ENCODE measurements at regions not wholly inside any gene's neighbourhood (a gene's known extent, or its start where the extent isn't known, plus 50 kb on each side); places are given as distances from the start of the nearest gene placed in this dataset.

GRCh38 chr10:53135213-53135896, 362.8 kb upstream of the MBL2 start:
- WGBS, 2 donors, result 92 to 93% methylated on average over 2 of the region's 2 CpGs
- H3K4me1 ChIP-seq, result no peaks in the 10 kb centered on the region

GRCh38 chr10:53134050-53134449, 361.5 kb upstream of the MBL2 start:
- no peaks in the 10 kb centered on the region for H3K4me1 ChIP-seq
- intact Hi-C loops (cut with DNase I), result no loop called here
- no peak for DNase-seq
- H3K4me3 ChIP-seq (replicated peaks in 1 of 3), result no peak overlapping the region
- 61 to 62% methylated on average over 4 of the region's 4 CpGs for WGBS, 2 donors
- H3K27me3 ChIP-seq, result no peaks in the 10 kb centered on the region
- no peaks in the 10 kb centered on the region for H3K36me3 ChIP-seq
- TF ChIP-seq CTCF (IDR thresholded peaks at IDR 0.05) (no peak), POLR2A (IDR thresholded peaks at IDR 0.05) (no peak)
- H3K9me3 ChIP-seq, result no peaks in the 10 kb centered on the region
- H3K27ac ChIP-seq, result no peak overlapping the region

More at GRCh38 chr10:53135213-53135896, 362.8 kb upstream of the MBL2 start:
- H3K27ac ChIP-seq, result no peak overlapping the region
- intact Hi-C loops (cut with DNase I), result no loop called here
- H3K9me3 ChIP-seq, result no peaks in the 10 kb centered on the region
- H3K36me3 ChIP-seq, result no peaks in the 10 kb centered on the region
- DNase-seq, result no peak
- H3K27me3 ChIP-seq, result no peaks in the 10 kb centered on the region
- no peak overlapping the region for H3K4me3 ChIP-seq (replicated peaks in 1 of 3)
- TF ChIP-seq POLR2A (IDR thresholded peaks at IDR 0.05) (no peak), CTCF (IDR thresholded peaks at IDR 0.05) (no peak)

- Histone ChIP-seq H3K4me1 (no peaks in the 10 kb centered on the region), H3K9me3 (no peaks in the 10 kb centered on the region), H3K4me3 (replicated peaks in 1 of 3) (no peak overlapping the region), H3K27me3 (no peaks in the 10 kb centered on the region), H3K27ac (no peak overlapping the region), H3K36me3 (no peaks in the 10 kb centered on the region)
- TF ChIP-seq CTCF (IDR thresholded peaks at IDR 0.05) (no peak), POLR2A (IDR thresholded peaks at IDR 0.05) (no peak)
- no peak for DNase-seq
- intact Hi-C loops (cut with DNase I), result no loop called here
Measured at GRCh38 chr10:53130337-53130736, 357.8 kb upstream of the MBL2 start.

- DNase-seq, result no peak
- Histone ChIP-seq H3K4me3 (replicated peaks in 1 of 3) (no peak overlapping the region), H3K4me1 (no peaks in the 10 kb centered on the region), H3K36me3 (no peaks in the 10 kb centered on the region), H3K27me3 (no peaks in the 10 kb centered on the region), H3K27ac (no peak overlapping the region), H3K9me3 (no peaks in the 10 kb centered on the region)
- no peak for TF ChIP-seq CTCF (IDR thresholded peaks at IDR 0.05)
- TF ChIP-seq POLR2A (IDR thresholded peaks at IDR 0.05), result no peak
- WGBS, 2 donors, result 68 to 74% methylated on average over 4 of the region's 4 CpGs
- intact Hi-C loops (cut with DNase I), result no loop called here
Measured at GRCh38 chr10:53127686-53128085, 355.1 kb upstream of the MBL2 start.

GRCh38 chr10:53123311-53123710, 350.7 kb upstream of the MBL2 start:
- Histone ChIP-seq H3K27ac (no peak overlapping the region), H3K4me3 (replicated peaks in 1 of 3) (no peak overlapping the region), H3K9me3 (no peaks in the 10 kb centered on the region), H3K36me3 (no peaks in the 10 kb centered on the region), H3K27me3 (no peaks in the 10 kb centered on the region), H3K4me1 (no peaks in the 10 kb centered on the region)
- TF ChIP-seq CTCF (IDR thresholded peaks at IDR 0.05), result no peak
- no peak for DNase-seq
- intact Hi-C loops (cut with DNase I), result no loop called here
- 60 to 64% methylated on average over 4 of the region's 4 CpGs for WGBS, 2 donors

Data from thyroid gland (tissue), 4 donors.